ENCODE measurements at regions not wholly inside any gene's neighbourhood (a gene's known extent, or its start where the extent isn't known, plus 50 kb on each side); places are given as distances from the start of the nearest gene placed in this dataset.

DNA sequence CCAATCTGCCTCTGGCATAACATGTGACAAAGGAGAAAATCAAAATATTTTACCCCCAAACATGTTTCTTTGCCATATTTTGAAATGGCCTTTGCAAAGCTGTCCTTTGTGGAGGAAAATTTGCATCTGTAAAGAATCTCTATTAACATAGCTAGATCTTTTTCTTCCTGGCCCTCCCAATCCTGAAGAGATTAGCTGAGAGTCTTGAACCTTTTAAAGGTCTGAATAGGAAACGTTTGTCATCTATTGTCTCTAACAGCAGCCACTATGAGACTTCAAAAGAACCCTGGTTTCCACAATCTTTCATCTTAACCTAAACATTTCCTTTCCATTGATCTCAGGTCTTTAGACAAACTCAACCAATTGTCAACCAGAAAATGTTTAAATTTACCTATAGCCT, 520.9 kb upstream of the TGFBR2 start:
- Histone ChIP-seq H3K36me3 (ENCODE audit: control insufficient read depth, insufficient read depth, low read length) (no peaks in the 10 kb centered on the region), H3K9ac (ENCODE audit: low read depth, low read length) (no peak overlapping the region), H3K27me3 (ENCODE audit: control insufficient read depth, insufficient read depth, low read length) (peaks cover 84% of the 10 kb centered on the region), H3K4me3 (ENCODE audit: low read depth, low read length) (peak overlapping the region; percentile 20; the same call in 1 of the 2 replicates), H3K27ac (ENCODE audit: low read depth, low read length) (peak overlapping the region; percentile 93), H3K4me1 (ENCODE audit: control insufficient read depth, insufficient read depth, low read length) (peaks cover 36% of the 10 kb centered on the region), H3K9me3 (ENCODE audit: control insufficient read depth, insufficient read depth, low read length) (no peaks in the 10 kb centered on the region)

DNA sequence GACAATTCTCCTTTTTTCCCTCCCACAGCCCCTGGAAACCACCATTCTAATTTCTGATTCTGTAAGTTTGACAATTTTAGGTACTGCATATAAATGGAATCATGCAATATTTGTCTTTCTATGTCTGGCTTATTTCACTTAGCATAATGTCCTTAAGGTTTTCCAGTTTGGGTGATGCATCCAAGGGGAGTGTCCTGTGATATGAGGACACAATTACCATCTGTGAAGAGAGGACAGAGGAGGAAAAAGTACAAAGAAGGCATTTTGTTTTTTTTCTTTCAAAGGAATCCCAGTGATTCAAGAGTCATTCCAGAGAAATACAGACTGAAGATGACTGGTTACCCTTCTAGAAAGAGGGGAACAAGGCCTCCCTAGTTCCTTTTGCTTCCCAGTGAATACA, 514.7 kb upstream of the TGFBR2 start:
- no peaks in the 10 kb centered on the region for H3K9me3 ChIP-seq (ENCODE audit: control insufficient read depth, insufficient read depth, low read length)
- H3K9ac ChIP-seq (ENCODE audit: low read depth, low read length): no peak overlapping the region
- no peaks in the 10 kb centered on the region for H3K36me3 ChIP-seq (ENCODE audit: control insufficient read depth, insufficient read depth, low read length)
- H3K27ac ChIP-seq (ENCODE audit: low read depth, low read length): no peak overlapping the region
- peaks cover 35% of the 10 kb centered on the region for H3K27me3 ChIP-seq (ENCODE audit: control insufficient read depth, insufficient read depth, low read length)
- peaks cover 6% of the 10 kb centered on the region for H3K4me1 ChIP-seq (ENCODE audit: control insufficient read depth, insufficient read depth, low read length)
- no peak overlapping the region for H3K4me3 ChIP-seq (ENCODE audit: low read depth, low read length)

DNA sequence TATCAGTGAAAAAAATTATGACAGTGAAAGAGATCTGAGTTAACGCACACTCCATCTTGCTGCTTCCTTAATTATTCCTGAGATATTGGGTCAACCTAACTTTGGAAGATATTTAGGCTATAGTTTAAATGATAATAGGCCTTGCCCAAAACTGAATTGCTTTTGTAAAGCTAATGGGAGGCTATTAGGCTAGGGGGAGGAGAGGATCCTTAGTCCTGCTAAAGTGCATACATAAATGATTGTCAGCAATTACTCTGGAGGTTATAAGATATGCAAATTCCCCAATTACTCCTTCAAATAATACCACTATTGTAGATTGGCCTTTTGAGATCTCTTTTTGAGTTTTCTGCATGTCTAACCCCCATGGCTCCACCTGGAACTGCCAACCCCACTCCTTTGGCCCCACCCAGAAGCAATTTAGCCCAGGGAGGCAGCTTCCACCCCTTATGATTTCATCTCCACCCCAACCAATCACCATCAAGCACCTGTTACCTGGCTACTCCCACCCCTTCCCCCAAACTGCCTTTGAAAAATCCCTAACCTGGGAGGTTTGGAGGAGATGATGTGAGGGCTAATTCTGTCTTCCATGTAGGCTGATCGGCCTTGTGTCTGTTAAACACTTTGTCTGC, 509.3 kb upstream of the TGFBR2 start:
- Histone ChIP-seq H3K4me1 (ENCODE audit: control insufficient read depth, insufficient read depth, low read length) (peaks cover 24% of the 10 kb centered on the region), H3K36me3 (ENCODE audit: control insufficient read depth, insufficient read depth, low read length) (no peaks in the 10 kb centered on the region), H3K27me3 (ENCODE audit: control insufficient read depth, insufficient read depth, low read length) (no peaks in the 10 kb centered on the region), H3K27ac (ENCODE audit: low read depth, low read length) (no peak overlapping the region), H3K9me3 (ENCODE audit: control insufficient read depth, insufficient read depth, low read length) (no peaks in the 10 kb centered on the region), H3K9ac (ENCODE audit: low read depth, low read length) (no peak overlapping the region), H3K4me3 (ENCODE audit: low read depth, low read length) (0 out of 2 replicates have a peak overlapping the region, but pooled peaks have one; percentile 16)

- no peak overlapping the region for H3K27ac ChIP-seq (ENCODE audit: low read depth, low read length)
- H3K9ac ChIP-seq (ENCODE audit: low read depth, low read length): no peak overlapping the region
These were observed 508.2 kb upstream of the TGFBR2 start for GRCh38 chr3:30098243-30098642.

DNA sequence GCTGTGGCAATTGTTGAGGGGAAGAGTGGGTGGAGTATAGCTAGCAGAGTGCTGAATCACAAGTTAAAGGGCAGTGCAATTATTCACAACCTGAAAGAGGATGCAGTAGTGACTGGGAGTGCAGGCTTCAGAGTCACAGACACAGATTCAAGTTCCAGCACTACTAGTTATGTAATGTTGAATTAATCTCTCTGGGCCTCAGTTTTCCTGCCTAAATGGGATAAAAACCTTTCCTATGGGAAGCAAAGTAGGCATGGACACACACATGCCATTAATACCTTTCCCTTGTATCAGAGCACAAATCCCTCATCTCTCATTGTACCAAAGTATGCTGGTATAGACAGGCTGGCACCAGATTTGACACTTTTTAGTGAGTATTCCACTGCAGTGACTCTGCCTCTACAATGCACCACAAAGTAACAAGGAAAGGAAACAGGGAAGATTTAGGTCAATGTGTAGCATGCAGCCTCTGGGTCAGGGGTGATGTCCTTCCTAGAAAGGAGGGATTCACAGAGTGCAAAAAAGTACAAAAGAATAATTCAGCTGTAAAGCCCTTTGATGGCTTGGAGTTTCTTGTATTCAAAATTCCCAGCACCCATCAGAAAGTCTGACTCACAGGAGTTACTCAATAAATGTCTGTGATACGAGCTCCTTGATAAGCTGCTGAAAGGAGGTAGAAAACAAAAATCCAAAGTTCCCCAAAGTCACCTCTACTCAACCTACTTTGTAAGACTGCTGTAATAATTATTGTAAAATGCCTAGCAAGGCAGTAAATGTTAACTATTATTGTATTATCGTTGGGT, 507.5 kb upstream of the TGFBR2 start:
- no peak overlapping the region for H3K27ac ChIP-seq (ENCODE audit: low read depth, low read length)
- H3K36me3 ChIP-seq (ENCODE audit: control insufficient read depth, insufficient read depth, low read length): no peaks in the 10 kb centered on the region
- no peaks in the 10 kb centered on the region for H3K9me3 ChIP-seq (ENCODE audit: control insufficient read depth, insufficient read depth, low read length)
- no peak overlapping the region for H3K4me3 ChIP-seq (ENCODE audit: low read depth, low read length)
- no peak overlapping the region for H3K9ac ChIP-seq (ENCODE audit: low read depth, low read length)
- H3K4me1 ChIP-seq (ENCODE audit: control insufficient read depth, insufficient read depth, low read length): peaks cover 24% of the 10 kb centered on the region
- H3K27me3 ChIP-seq (ENCODE audit: control insufficient read depth, insufficient read depth, low read length): no peaks in the 10 kb centered on the region

More at GRCh38 chr3:30098243-30098642, 508.2 kb upstream of the TGFBR2 start:
- Histone ChIP-seq H3K9me3 (ENCODE audit: control insufficient read depth, insufficient read depth, low read length) (no peaks in the 10 kb centered on the region), H3K4me1 (ENCODE audit: control insufficient read depth, insufficient read depth, low read length) (peaks cover 24% of the 10 kb centered on the region), H3K36me3 (ENCODE audit: control insufficient read depth, insufficient read depth, low read length) (no peaks in the 10 kb centered on the region), H3K27me3 (ENCODE audit: control insufficient read depth, insufficient read depth, low read length) (no peaks in the 10 kb centered on the region), H3K4me3 (ENCODE audit: low read depth, low read length) (no peak overlapping the region)

GRCh38 chr3:30102356-30102755, 504.0 kb upstream of the TGFBR2 start:
- Histone ChIP-seq H3K4me3 (ENCODE audit: low read depth, low read length) (no peak overlapping the region), H3K9me3 (ENCODE audit: control insufficient read depth, insufficient read depth, low read length) (no peaks in the 10 kb centered on the region)

DNA sequence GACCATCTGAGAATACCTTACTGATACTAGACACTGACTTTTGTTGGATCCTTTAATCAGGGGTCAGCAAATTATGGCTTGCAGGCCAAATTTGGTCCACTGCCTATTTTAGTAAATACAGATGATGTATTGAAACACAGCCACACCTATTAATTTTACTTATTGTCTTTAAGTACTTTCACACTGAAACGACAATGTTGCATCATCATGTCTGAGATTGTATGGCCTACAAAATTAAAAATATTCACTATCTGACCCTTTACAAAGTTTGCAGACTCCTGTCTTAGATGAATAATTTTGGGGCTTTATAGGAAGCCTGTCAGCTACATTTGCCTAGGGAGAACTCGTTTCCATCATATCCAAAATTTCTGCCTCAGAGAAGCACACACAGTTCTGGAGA, 503.2 kb upstream of the TGFBR2 start:
- Histone ChIP-seq H3K9me3 (ENCODE audit: control insufficient read depth, insufficient read depth, low read length) (no peaks in the 10 kb centered on the region), H3K27me3 (ENCODE audit: control insufficient read depth, insufficient read depth, low read length) (no peaks in the 10 kb centered on the region), H3K36me3 (ENCODE audit: control insufficient read depth, insufficient read depth, low read length) (no peaks in the 10 kb centered on the region), H3K9ac (ENCODE audit: low read depth, low read length) (no peak overlapping the region), H3K27ac (ENCODE audit: low read depth, low read length) (no peak overlapping the region), H3K4me3 (ENCODE audit: low read depth, low read length) (no peak overlapping the region), H3K4me1 (ENCODE audit: control insufficient read depth, insufficient read depth, low read length) (peaks cover 7% of the 10 kb centered on the region; the same call in 1 of the 2 replicates)

More at GRCh38 chr3:30102356-30102755, 504.0 kb upstream of the TGFBR2 start:
- Histone ChIP-seq H3K36me3 (ENCODE audit: control insufficient read depth, insufficient read depth, low read length) (no peaks in the 10 kb centered on the region), H3K27ac (ENCODE audit: low read depth, low read length) (no peak overlapping the region), H3K27me3 (ENCODE audit: control insufficient read depth, insufficient read depth, low read length) (no peaks in the 10 kb centered on the region), H3K4me1 (ENCODE audit: control insufficient read depth, insufficient read depth, low read length) (peaks cover 15% of the 10 kb centered on the region), H3K9ac (ENCODE audit: low read depth, low read length) (no peak overlapping the region)

DNA sequence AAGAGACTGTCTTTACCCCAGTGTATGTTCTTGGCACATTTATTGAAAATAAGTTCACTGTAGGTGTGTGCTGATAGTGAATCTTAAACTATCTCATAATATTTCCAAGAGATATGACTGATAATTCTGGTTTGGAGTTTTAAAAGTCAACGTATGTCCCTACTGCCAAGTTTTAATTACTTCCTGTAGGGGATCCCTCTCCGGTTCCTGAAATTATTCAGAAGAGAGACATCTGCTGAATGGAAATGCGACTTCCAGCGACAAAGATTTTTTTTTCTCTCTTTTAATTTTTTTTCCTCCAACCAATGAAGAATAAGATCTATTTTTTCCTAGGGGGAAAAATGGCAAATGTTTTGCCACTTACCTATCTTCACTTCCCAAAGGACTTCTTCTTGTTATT, 498.9 kb upstream of the TGFBR2 start:
- no peak overlapping the region for H3K4me3 ChIP-seq (ENCODE audit: low read depth, low read length)
- H3K4me1 ChIP-seq (ENCODE audit: control insufficient read depth, insufficient read depth, low read length): no peaks in the 10 kb centered on the region
- no peaks in the 10 kb centered on the region for H3K27me3 ChIP-seq (ENCODE audit: control insufficient read depth, insufficient read depth, low read length)
- H3K9ac ChIP-seq (ENCODE audit: low read depth, low read length): no peak overlapping the region
- H3K36me3 ChIP-seq (ENCODE audit: control insufficient read depth, insufficient read depth, low read length): no peaks in the 10 kb centered on the region
- no peak overlapping the region for H3K27ac ChIP-seq (ENCODE audit: low read depth, low read length)
- H3K9me3 ChIP-seq (ENCODE audit: control insufficient read depth, insufficient read depth, low read length): no peaks in the 10 kb centered on the region

DNA sequence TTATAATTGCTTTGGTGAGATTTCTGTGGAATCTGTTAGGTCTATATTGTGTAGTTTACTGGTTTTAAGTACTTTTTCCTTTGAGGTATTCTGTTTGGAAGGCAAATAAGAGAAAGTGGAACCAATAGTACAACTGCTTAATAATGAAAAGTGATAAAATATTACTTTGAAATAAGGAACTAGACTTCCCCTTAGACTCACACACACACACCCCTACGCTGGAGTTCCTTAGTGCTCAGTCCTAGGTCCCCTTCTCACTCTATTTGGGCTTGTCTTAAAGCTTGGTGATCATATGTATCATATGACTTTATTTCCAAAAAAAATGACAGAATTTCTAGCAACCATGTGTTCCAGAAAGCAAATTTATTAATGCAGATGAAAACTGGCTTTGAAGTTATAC, 494.0 kb upstream of the TGFBR2 start:
- H3K27ac ChIP-seq (ENCODE audit: low read depth, low read length): no peak overlapping the region
- no peaks in the 10 kb centered on the region for H3K36me3 ChIP-seq (ENCODE audit: control insufficient read depth, insufficient read depth, low read length)
- H3K4me1 ChIP-seq (ENCODE audit: control insufficient read depth, insufficient read depth, low read length): 0 out of 2 replicates have a peak, but pooled peaks cover 3% of the 10 kb centered on the region
- H3K9ac ChIP-seq (ENCODE audit: low read depth, low read length): no peak overlapping the region
- no peak overlapping the region for H3K4me3 ChIP-seq (ENCODE audit: low read depth, low read length)
- H3K27me3 ChIP-seq (ENCODE audit: control insufficient read depth, insufficient read depth, low read length): no peaks in the 10 kb centered on the region
- no peaks in the 10 kb centered on the region for H3K9me3 ChIP-seq (ENCODE audit: control insufficient read depth, insufficient read depth, low read length)

- Histone ChIP-seq H3K4me3 (ENCODE audit: low read depth, low read length) (no peak overlapping the region), H3K27me3 (ENCODE audit: control insufficient read depth, insufficient read depth, low read length) (no peaks in the 10 kb centered on the region), H3K27ac (ENCODE audit: low read depth, low read length) (no peak overlapping the region), H3K36me3 (ENCODE audit: control insufficient read depth, insufficient read depth, low read length) (no peaks in the 10 kb centered on the region), H3K9me3 (ENCODE audit: control insufficient read depth, insufficient read depth, low read length) (no peaks in the 10 kb centered on the region), H3K4me1 (ENCODE audit: control insufficient read depth, insufficient read depth, low read length) (0 out of 2 replicates have a peak, but pooled peaks cover 3% of the 10 kb centered on the region), H3K9ac (ENCODE audit: low read depth, low read length) (no peak overlapping the region)
These were observed 493.4 kb upstream of the TGFBR2 start for GRCh38 chr3:30112902-30113484.

- Histone ChIP-seq H3K27ac (ENCODE audit: low read depth, low read length) (no peak overlapping the region), H3K4me1 (ENCODE audit: control insufficient read depth, insufficient read depth, low read length) (0 out of 2 replicates have a peak, but pooled peaks cover 3% of the 10 kb centered on the region), H3K9ac (ENCODE audit: low read depth, low read length) (no peak overlapping the region), H3K4me3 (ENCODE audit: low read depth, low read length) (no peak overlapping the region), H3K9me3 (ENCODE audit: control insufficient read depth, insufficient read depth, low read length) (no peaks in the 10 kb centered on the region), H3K27me3 (ENCODE audit: control insufficient read depth, insufficient read depth, low read length) (no peaks in the 10 kb centered on the region), H3K36me3 (ENCODE audit: control insufficient read depth, insufficient read depth, low read length) (no peaks in the 10 kb centered on the region)
These were observed 492.5 kb upstream of the TGFBR2 start for GRCh38 chr3:30113906-30114305.
